Naive thymus-derived CD4-positive, alpha-beta T cell (primary cell): ENCODE measurements at regions not wholly inside any gene's neighbourhood (a gene's known extent, or its start where the extent isn't known, plus 50 kb on each side); places are given as distances from the start of the nearest gene placed in this dataset.

Source experiments
- ATAC-seq: fragments of 150-1000 bp; cut with Tn5 transposase; 2 replicates; pipeline ENCODE4 v1.10.0; 2021; ENCODE audit warnings: mild to moderate bottlenecking, moderate library complexity
- CTCF ChIA-PET: fragments of 350-600 bp; sonication (Branson Sonifier 250); formaldehyde crosslinking; loops from one replicate; lab custom pipeline; 2021; ENCODE audit warnings: antibody characterized with exemption; lab: Charles Lee
- POLR2A ChIA-PET: fragments of 350-600 bp; sonication (Branson Sonifier 250); formaldehyde crosslinking; loops from one replicate; lab custom pipeline; 2021; ENCODE audit warnings: antibody characterized with exemption, inconsistent platforms; lab: Charles Lee
- DNase-seq, 9 donors: peaks; one replicate each; pipeline versions ENCODE4 v3.0.0 to v3.0.0-alpha.2; 2020 to 2022; ENCODE audit warnings: mixed read lengths in 1 of 9
- H3K27ac ChIP-seq: one replicate; pipeline ENCODE4 v1.7.0; 2013; ENCODE audit warnings: mild to moderate bottlenecking, low read depth, low read length, moderate library complexity
- H3K27me3 ChIP-seq, 2 donors: one replicate each; pipeline ENCODE4 v1.7.0; 2013; ENCODE audit warnings: low read length in 2 of 2, mild to moderate bottlenecking in 2 of 2, moderate library complexity in 2 of 2; ENCODE audit not compliant: control insufficient read depth in 2 of 2, insufficient read depth in 2 of 2
- H3K36me3 ChIP-seq, 3 experiments: 1 replicate in 2 of 3; 2 replicates in 1 of 3; pipeline ENCODE4 v1.7.0; 2013; ENCODE audit warnings: low read length in 3 of 3, mild to moderate bottlenecking in 3 of 3, moderate library complexity in 1 of 3; ENCODE audit not compliant: insufficient read depth in 3 of 3, control insufficient read depth in 2 of 3
- H3K4me1 ChIP-seq, 2 donors: one replicate each; pipeline ENCODE4 v1.7.0; 2013; ENCODE audit warnings: low read length in 2 of 2, mild to moderate bottlenecking in 2 of 2, moderate library complexity in 1 of 2; ENCODE audit not compliant: control insufficient read depth in 2 of 2, insufficient read depth in 2 of 2
- H3K4me3 ChIP-seq: 2 replicates; pipeline ENCODE4 v1.7.0; 2013; ENCODE audit warnings: mild to moderate bottlenecking, low read length
- H3K9me3 ChIP-seq, 3 experiments: 1 replicate in 2 of 3; 2 replicates in 1 of 3; pipeline ENCODE4 v1.7.0; 2013; ENCODE audit warnings: low read length in 3 of 3; ENCODE audit not compliant: control insufficient read depth in 2 of 3
- H3K27ac Mint-ChIP-seq, 9 donors: one replicate each; pipeline ENCODE4 v1.8.0; 2020 to 2022; ENCODE audit warnings: mixed read lengths in 9 of 9, mild to moderate bottlenecking in 8 of 9, moderate library complexity in 5 of 9, inconsistent platforms in 2 of 9
- H3K27me3 Mint-ChIP-seq, 5 donors: one replicate each; pipeline ENCODE4 v1.8.0; 2021 to 2022; ENCODE audit warnings: mixed read lengths in 5 of 5, mild to moderate bottlenecking in 1 of 5
- H3K36me3 Mint-ChIP-seq, 5 donors: one replicate each; pipeline ENCODE4 v1.8.0; 2020 to 2022; ENCODE audit warnings: mixed read lengths in 5 of 5, mild to moderate bottlenecking in 3 of 5, inconsistent platforms in 1 of 5
- H3K4me1 Mint-ChIP-seq, 7 donors: one replicate each; pipeline ENCODE4 v1.8.0; 2020 to 2022; ENCODE audit warnings: mixed read lengths in 7 of 7, mild to moderate bottlenecking in 3 of 7, inconsistent platforms in 1 of 7
- H3K4me3 Mint-ChIP-seq, 10 donors: one replicate each; pipeline ENCODE4 v1.8.0; 2020 to 2022; ENCODE audit warnings: mild to moderate bottlenecking in 10 of 10, mixed read lengths in 10 of 10, moderate library complexity in 6 of 10, inconsistent platforms in 2 of 10
- H3K9me3 Mint-ChIP-seq, 11 donors: one replicate each; pipeline ENCODE4 v1.8.0; 2020 to 2022; ENCODE audit warnings: mixed read lengths in 11 of 11, mild to moderate bottlenecking in 4 of 11, inconsistent platforms in 1 of 11, moderate library complexity in 1 of 11
- intact Hi-C, 2 donors: fragments of 100-400 bp; cut with micrococcal nuclease; formaldehyde crosslinking; loops; one replicate each; pipeline ENCODE4 v1.15.1; 2023

GRCh38 chr5:130712324-130712723 is 452.7 kb downstream of the HINT1 start:
- no peak for DNase-seq
- CTCF ChIA-PET = no interaction called here
- no peaks in the 10 kb centered on the region for H3K27me3 ChIP-seq
- H3K27ac ChIP-seq = no peak overlapping the region
- ATAC-seq = no peak
- H3K36me3 Mint-ChIP-seq = no peaks in the 10 kb centered on the region
- H3K4me1 ChIP-seq = no peaks in the 10 kb centered on the region
- no peaks in the 10 kb centered on the region for H3K9me3 ChIP-seq
- no peak overlapping the region for H3K27ac Mint-ChIP-seq
- no peaks in the 10 kb centered on the region for H3K4me1 Mint-ChIP-seq
- intact Hi-C loops = no loop called here
- H3K9me3 Mint-ChIP-seq = peaks cover 0 to 1% (median 0%) of the 10 kb centered on the region in 11 donors
- H3K36me3 ChIP-seq = no peaks in the 10 kb centered on the region
- peaks cover 2 to 35% (median 33%) of the 10 kb centered on the region in 5 donors for H3K27me3 Mint-ChIP-seq
- H3K4me3 Mint-ChIP-seq = no peak overlapping the region
- POLR2A ChIA-PET = no interaction called here
- H3K4me3 ChIP-seq = no peak overlapping the region

- no peak overlapping the region for H3K4me3 ChIP-seq
- Mint-ChIP-seq H3K4me3 (no peak overlapping the region), H3K27ac (no peak overlapping the region), H3K27me3 (peaks cover 2 to 32% (median 22%) of the 10 kb centered on the region in 5 donors), H3K4me1 (no peaks in the 10 kb centered on the region), H3K9me3 (peaks cover 0 to 1% (median 0%) of the 10 kb centered on the region in 11 donors), H3K36me3 (no peaks in the 10 kb centered on the region)
- H3K27me3 ChIP-seq = no peaks in the 10 kb centered on the region
- POLR2A ChIA-PET = no interaction called here
- intact Hi-C loops = no loop called here
- no peak overlapping the region for H3K27ac ChIP-seq
- H3K9me3 ChIP-seq = no peaks in the 10 kb centered on the region
- no peak for ATAC-seq
- no peak for DNase-seq
- no peaks in the 10 kb centered on the region for H3K4me1 ChIP-seq
- CTCF ChIA-PET = no interaction called here
- H3K36me3 ChIP-seq = no peaks in the 10 kb centered on the region
Observed at GRCh38 chr5:130710596-130710995, 454.5 kb downstream of the HINT1 start.

GRCh38 chr5:130708754-130709153 is 456.3 kb downstream of the HINT1 start:
- Mint-ChIP-seq H3K4me3 (no peak overlapping the region), H3K9me3 (peaks cover 0 to 5% (median 1%) of the 10 kb centered on the region in 11 donors), H3K4me1 (no peaks in the 10 kb centered on the region), H3K27me3 (peaks cover 2 to 30% (median 12%) of the 10 kb centered on the region in 5 donors), H3K36me3 (no peaks in the 10 kb centered on the region), H3K27ac (no peak overlapping the region)
- CTCF ChIA-PET = no interaction called here
- no peak for DNase-seq
- H3K36me3 ChIP-seq = no peaks in the 10 kb centered on the region
- no peak for ATAC-seq
- H3K27me3 ChIP-seq = no peaks in the 10 kb centered on the region
- intact Hi-C loops = no loop called here
- no peaks in the 10 kb centered on the region for H3K9me3 ChIP-seq
- POLR2A ChIA-PET = no interaction called here
- H3K4me1 ChIP-seq = no peaks in the 10 kb centered on the region
- H3K4me3 ChIP-seq = no peak overlapping the region
- H3K27ac ChIP-seq = no peak overlapping the region

- H3K36me3 ChIP-seq = no peaks in the 10 kb centered on the region
- no peaks in the 10 kb centered on the region for H3K4me1 ChIP-seq
- Mint-ChIP-seq H3K27ac (no peak overlapping the region), H3K4me3 (no peak overlapping the region), H3K27me3 (peaks cover 2 to 25% (median 15%) of the 10 kb centered on the region in 5 donors), H3K4me1 (no peaks in the 10 kb centered on the region), H3K9me3 (peaks cover 0 to 22% (median 3%) of the 10 kb centered on the region in 11 donors), H3K36me3 (no peaks in the 10 kb centered on the region)
- intact Hi-C loops = no loop called here
- POLR2A ChIA-PET = no interaction called here
- H3K27ac ChIP-seq = no peak overlapping the region
- ATAC-seq (no peak), DNase-seq (no peak)
- no peak overlapping the region for H3K4me3 ChIP-seq
- CTCF ChIA-PET = no interaction called here
- H3K27me3 ChIP-seq = no peaks in the 10 kb centered on the region
- H3K9me3 ChIP-seq = no peaks in the 10 kb centered on the region
Observed at GRCh38 chr5:130706696-130707095, 458.4 kb downstream of the HINT1 start.

- no peak for ATAC-seq
- no peaks in the 10 kb centered on the region for H3K4me1 Mint-ChIP-seq
- CTCF ChIA-PET = no interaction called here
Observed at GRCh38 chr5:130705368-130705767, 459.7 kb downstream of the HINT1 start.

GRCh38 chr5:130693509-130693908 is 471.5 kb downstream of the HINT1 start:
- no peaks in the 10 kb centered on the region for H3K9me3 ChIP-seq
- H3K36me3 ChIP-seq = no peaks in the 10 kb centered on the region
- no peaks in the 10 kb centered on the region for H3K4me1 ChIP-seq
- H3K4me3 ChIP-seq = no peak overlapping the region
- no peak for ATAC-seq
- peaks cover 0 to 4% (median 0%) of the 10 kb centered on the region in 7 donors for H3K4me1 Mint-ChIP-seq
- POLR2A ChIA-PET = no interaction called here
- DNase-seq = no peak
- H3K27ac Mint-ChIP-seq = no peak overlapping the region
- H3K27me3 Mint-ChIP-seq = peaks cover 13 to 39% (median 25%) of the 10 kb centered on the region in 5 donors
- CTCF ChIA-PET = no interaction called here
- no peaks in the 10 kb centered on the region for H3K27me3 ChIP-seq
- H3K4me3 Mint-ChIP-seq = no peak overlapping the region
- H3K36me3 Mint-ChIP-seq = peaks cover 0 to 6% (median 0%) of the 10 kb centered on the region in 5 donors
- intact Hi-C loops = no loop called here
- no peak overlapping the region for H3K27ac ChIP-seq
- H3K9me3 Mint-ChIP-seq = peaks cover 0 to 2% (median 0%) of the 10 kb centered on the region in 11 donors

More at GRCh38 chr5:130705368-130705767, 459.7 kb downstream of the HINT1 start:
- POLR2A ChIA-PET = no interaction called here
- Histone ChIP-seq H3K4me1 (no peaks in the 10 kb centered on the region), H3K4me3 (no peak overlapping the region), H3K9me3 (no peaks in the 10 kb centered on the region), H3K36me3 (no peaks in the 10 kb centered on the region), H3K27me3 (no peaks in the 10 kb centered on the region), H3K27ac (no peak overlapping the region)
- intact Hi-C loops = no loop called here
- Mint-ChIP-seq H3K27ac (no peak overlapping the region), H3K36me3 (no peaks in the 10 kb centered on the region), H3K4me3 (no peak overlapping the region), H3K9me3 (peaks cover 0 to 24% (median 5%) of the 10 kb centered on the region in 11 donors), H3K27me3 (peaks cover 0 to 22% (median 16%) of the 10 kb centered on the region in 5 donors)
- no peak for DNase-seq

- H3K27me3 Mint-ChIP-seq = peaks cover 13 to 37% (median 28%) of the 10 kb centered on the region in 5 donors
- H3K9me3 Mint-ChIP-seq = no peaks in the 10 kb centered on the region
- intact Hi-C loops = no loop called here
- H3K4me3 Mint-ChIP-seq = no peak overlapping the region
- CTCF ChIA-PET = no interaction called here
- Histone ChIP-seq H3K4me3 (no peak overlapping the region), H3K4me1 (no peaks in the 10 kb centered on the region), H3K27ac (no peak overlapping the region), H3K9me3 (no peaks in the 10 kb centered on the region), H3K27me3 (no peaks in the 10 kb centered on the region), H3K36me3 (no peaks in the 10 kb centered on the region)
- ATAC-seq (no peak), DNase-seq (no peak)
- H3K4me1 Mint-ChIP-seq = peaks cover 0 to 4% (median 0%) of the 10 kb centered on the region in 7 donors
- POLR2A ChIA-PET = no interaction called here
- peaks cover 0 to 3% (median 0%) of the 10 kb centered on the region in 5 donors for H3K36me3 Mint-ChIP-seq
- no peak overlapping the region for H3K27ac Mint-ChIP-seq
Observed at GRCh38 chr5:130692770-130693169, 472.3 kb downstream of the HINT1 start.
